ENCODE measurements at regions not wholly inside any gene's neighbourhood (a gene's known extent, or its start where the extent isn't known, plus 50 kb on each side); places are given as distances from the start of the nearest gene placed in this dataset.

DNA sequence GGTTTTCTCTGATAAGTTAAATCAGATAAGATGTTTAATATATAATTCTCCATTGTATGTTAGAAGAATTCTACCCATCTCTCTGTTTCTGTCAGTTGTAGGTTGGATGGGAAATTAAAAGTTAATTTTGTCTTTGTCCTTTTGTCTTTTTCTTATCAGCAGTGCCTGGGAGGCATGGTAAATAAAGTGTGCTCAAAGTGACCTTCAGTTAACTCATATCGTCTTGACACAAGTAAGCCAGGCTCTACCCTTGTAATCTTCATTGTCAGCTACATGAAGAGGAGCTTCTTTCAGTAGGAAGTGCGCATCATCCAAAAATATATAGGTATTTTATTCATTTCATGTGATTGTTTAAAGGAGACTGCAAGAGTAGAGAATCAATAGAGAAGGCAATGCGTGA, 138.9 kb upstream of the NRIP1 start:
- WGBS, 2 donors, result 66 to 71% methylated on average over 3 of the region's 3 CpGs
- no peak for ATAC-seq (ENCODE audit: low FRiP score)
- intact Hi-C loops (cut with DNase I), result no loop called here

DNA sequence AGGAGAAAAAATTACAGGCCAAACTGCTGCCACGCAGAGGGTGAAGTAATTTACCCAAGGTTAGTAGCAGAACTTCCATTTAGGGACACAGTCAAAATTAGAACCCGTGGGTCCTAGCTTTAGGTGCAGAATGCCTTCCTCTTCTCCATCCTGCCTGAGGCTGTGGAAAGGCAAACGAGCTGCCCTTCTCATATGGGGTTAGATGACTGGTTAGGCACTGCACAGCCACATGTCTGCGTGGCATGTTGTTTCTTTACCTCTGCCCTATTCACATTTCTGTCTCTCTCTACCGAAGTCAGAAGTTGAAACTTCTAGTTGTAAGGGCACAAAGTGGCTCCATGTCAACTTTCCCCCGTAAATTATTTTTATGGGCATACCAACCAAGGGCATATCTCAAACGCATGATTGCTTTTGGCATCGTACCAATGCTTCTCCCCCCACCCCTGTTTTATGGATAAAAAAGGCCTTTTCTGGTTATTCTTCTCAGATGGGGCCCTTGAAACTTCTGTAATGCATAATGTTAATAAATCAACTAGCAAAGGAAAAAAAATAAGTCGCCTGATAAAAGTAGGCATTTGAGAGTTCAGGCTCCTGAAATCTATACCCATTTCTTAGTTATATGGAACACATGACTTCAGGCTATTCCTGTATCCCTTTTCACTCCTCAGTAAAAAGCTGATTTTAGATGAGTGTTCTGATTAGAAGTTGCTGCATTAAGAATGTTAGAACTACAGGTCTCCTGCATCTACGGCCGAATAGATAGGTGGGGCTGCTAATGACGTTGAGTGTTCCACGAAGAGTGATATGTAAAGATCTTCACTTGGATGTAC, 139.6 kb upstream of the NRIP1 start:
- DNase-seq (no peak), ATAC-seq (ENCODE audit: low FRiP score) (no peak)
- intact Hi-C loops (cut with DNase I), result no loop called here
- 27 to 37% methylated on average over 13 of the region's 13 CpGs for WGBS, 2 donors
- no peaks in the 10 kb centered on the region for H3K9me3 ChIP-seq (ENCODE audit: control insufficient read depth, low read length)
- H3K27me3 ChIP-seq (ENCODE audit: control insufficient read depth in 1 of 2, insufficient read depth in 2 of 2, low read length in 1 of 2), result no peaks in the 10 kb centered on the region
- H3K27ac ChIP-seq (ENCODE audit: low read depth in 1 of 2, low read length in 2 of 2), result no peak overlapping the region
- H3K4me3 ChIP-seq (ENCODE audit: low read length in 2 of 2), result no peak overlapping the region
- H3K36me3 ChIP-seq (ENCODE audit: control insufficient read depth in 1 of 2, insufficient read depth in 2 of 2, low read length in 1 of 2), result no peaks in the 10 kb centered on the region
- H3K4me1 ChIP-seq (ENCODE audit: control insufficient read depth in 1 of 2, insufficient read depth in 2 of 2, low read length in 2 of 2), result no peaks in the 10 kb centered on the region

More for the DNA sequence above, 138.9 kb upstream of the NRIP1 start:
- no peaks in the 10 kb centered on the region for H3K4me1 ChIP-seq (ENCODE audit: control insufficient read depth in 1 of 2, insufficient read depth in 2 of 2, low read length in 2 of 2)
- H3K27me3 ChIP-seq (ENCODE audit: control insufficient read depth in 1 of 2, insufficient read depth in 2 of 2, low read length in 1 of 2), result no peaks in the 10 kb centered on the region
- H3K9me3 ChIP-seq (ENCODE audit: control insufficient read depth, low read length), result no peaks in the 10 kb centered on the region
- no peak for DNase-seq
- H3K36me3 ChIP-seq (ENCODE audit: control insufficient read depth in 1 of 2, insufficient read depth in 2 of 2, low read length in 1 of 2), result no peaks in the 10 kb centered on the region
- no peak overlapping the region for H3K27ac ChIP-seq (ENCODE audit: low read depth in 1 of 2, low read length in 2 of 2)
- H3K4me3 ChIP-seq (ENCODE audit: low read length in 2 of 2), result no peak overlapping the region

DNA sequence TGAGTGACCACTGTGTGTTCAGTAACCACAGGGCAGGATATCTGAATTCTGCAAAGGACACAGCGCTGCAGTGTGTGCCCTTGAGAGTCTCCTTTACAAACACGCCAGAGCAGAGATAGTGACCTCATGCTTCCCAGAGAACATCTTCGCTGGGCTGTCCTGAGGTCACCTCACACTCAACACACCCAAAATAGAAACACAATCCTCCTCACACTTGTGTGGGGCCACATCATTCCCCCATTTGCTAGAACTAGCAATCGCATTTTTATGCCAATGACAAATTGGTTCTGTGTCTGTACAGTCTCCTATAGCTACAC, 140.1 kb upstream of the NRIP1 start:
- no peak for ATAC-seq (ENCODE audit: low FRiP score)
- Histone ChIP-seq H3K4me1 (ENCODE audit: control insufficient read depth in 1 of 2, insufficient read depth in 2 of 2, low read length in 2 of 2) (no peaks in the 10 kb centered on the region), H3K27me3 (ENCODE audit: control insufficient read depth in 1 of 2, insufficient read depth in 2 of 2, low read length in 1 of 2) (no peaks in the 10 kb centered on the region), H3K4me3 (ENCODE audit: low read length in 2 of 2) (no peak overlapping the region), H3K9me3 (ENCODE audit: control insufficient read depth, low read length) (no peaks in the 10 kb centered on the region), H3K36me3 (ENCODE audit: control insufficient read depth in 1 of 2, insufficient read depth in 2 of 2, low read length in 1 of 2) (no peaks in the 10 kb centered on the region), H3K27ac (ENCODE audit: low read depth in 1 of 2, low read length in 2 of 2) (no peak overlapping the region)
- 93 to 94% methylated on average over 4 of the region's 4 CpGs for WGBS, 2 donors
- intact Hi-C loops (cut with DNase I), result no loop called here
- DNase-seq, result no peak

GRCh38 chr21:15206514-15206913, 141.7 kb upstream of the NRIP1 start:
- no peak for ATAC-seq (ENCODE audit: low FRiP score)
- Histone ChIP-seq H3K4me3 (ENCODE audit: low read length in 2 of 2) (no peak overlapping the region), H3K27me3 (ENCODE audit: control insufficient read depth in 1 of 2, insufficient read depth in 2 of 2, low read length in 1 of 2) (no peaks in the 10 kb centered on the region), H3K4me1 (ENCODE audit: control insufficient read depth in 1 of 2, insufficient read depth in 2 of 2, low read length in 2 of 2) (no peaks in the 10 kb centered on the region), H3K27ac (ENCODE audit: low read depth in 1 of 2, low read length in 2 of 2) (no peak overlapping the region), H3K36me3 (ENCODE audit: control insufficient read depth in 1 of 2, insufficient read depth in 2 of 2, low read length in 1 of 2) (no peaks in the 10 kb centered on the region), H3K9me3 (ENCODE audit: control insufficient read depth, low read length) (no peaks in the 10 kb centered on the region)
- DNase-seq, result no peak
- 85 to 86% methylated on average over 5 of the region's 5 CpGs for WGBS, 2 donors
- intact Hi-C loops (cut with DNase I), result no loop called here

- H3K4me3 ChIP-seq (ENCODE audit: low read length in 2 of 2), result no peak overlapping the region
- H3K27ac ChIP-seq (ENCODE audit: low read depth in 1 of 2, low read length in 2 of 2), result no peak overlapping the region
- WGBS, 2 donors, result 89 to 91% methylated on average over 4 of the region's 4 CpGs
- ATAC-seq (ENCODE audit: low FRiP score) (no peak), DNase-seq (no peak)
- H3K36me3 ChIP-seq (ENCODE audit: control insufficient read depth in 1 of 2, insufficient read depth in 2 of 2, low read length in 1 of 2), result no peaks in the 10 kb centered on the region
- no peaks in the 10 kb centered on the region for H3K9me3 ChIP-seq (ENCODE audit: control insufficient read depth, low read length)
- no peaks in the 10 kb centered on the region for H3K27me3 ChIP-seq (ENCODE audit: control insufficient read depth in 1 of 2, insufficient read depth in 2 of 2, low read length in 1 of 2)
- no peaks in the 10 kb centered on the region for H3K4me1 ChIP-seq (ENCODE audit: control insufficient read depth in 1 of 2, insufficient read depth in 2 of 2, low read length in 2 of 2)
- intact Hi-C loops (cut with DNase I), result no loop called here
Observed at GRCh38 chr21:15207231-15207630, 142.4 kb upstream of the NRIP1 start.

DNA sequence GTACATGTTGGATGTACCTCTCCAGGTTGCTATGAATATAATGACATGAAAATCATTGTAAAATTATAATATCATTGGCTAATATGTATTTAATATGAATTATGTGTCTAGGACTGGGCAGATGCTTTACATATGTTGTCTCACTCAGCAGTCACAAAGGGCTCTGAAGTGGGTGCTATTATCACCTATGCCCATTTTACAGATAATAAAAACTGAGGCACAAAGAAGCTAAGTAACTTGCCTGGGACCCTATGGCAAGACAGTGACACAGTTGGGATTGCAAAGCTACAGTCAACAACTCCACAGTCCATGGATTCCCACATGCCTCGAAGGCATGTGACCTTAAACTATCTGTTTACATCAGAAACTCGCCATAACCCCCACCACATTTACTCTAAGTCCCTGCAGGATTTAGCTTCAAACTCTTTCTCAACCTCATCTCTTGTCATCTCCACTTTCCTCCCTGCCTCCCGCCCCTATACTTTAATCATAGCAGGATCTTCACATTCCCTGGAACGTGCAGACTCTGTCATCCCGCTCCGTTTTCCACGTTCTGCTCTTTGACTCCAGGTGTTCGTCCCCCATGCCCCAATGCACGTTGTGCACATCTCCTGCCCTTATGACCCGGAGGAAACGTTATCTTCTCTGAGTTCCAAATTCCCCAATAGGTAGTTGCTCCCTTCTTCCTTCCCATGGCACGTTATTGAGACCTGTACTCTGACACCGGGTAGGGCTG, 143.0 kb upstream of the NRIP1 start:
- Histone ChIP-seq H3K4me3 (ENCODE audit: low read length in 2 of 2) (no peak overlapping the region), H3K27me3 (ENCODE audit: control insufficient read depth in 1 of 2, insufficient read depth in 2 of 2, low read length in 1 of 2) (no peaks in the 10 kb centered on the region), H3K27ac (ENCODE audit: low read depth in 1 of 2, low read length in 2 of 2) (no peak overlapping the region), H3K36me3 (ENCODE audit: control insufficient read depth in 1 of 2, insufficient read depth in 2 of 2, low read length in 1 of 2) (no peaks in the 10 kb centered on the region), H3K9me3 (ENCODE audit: control insufficient read depth, low read length) (no peaks in the 10 kb centered on the region), H3K4me1 (ENCODE audit: control insufficient read depth in 1 of 2, insufficient read depth in 2 of 2, low read length in 2 of 2) (no peaks in the 10 kb centered on the region)
- ATAC-seq (ENCODE audit: low FRiP score) (no peak), DNase-seq (no peak)
- 92 to 93% methylated on average over 13 of the region's 13 CpGs for WGBS, 2 donors
- intact Hi-C loops (cut with DNase I), result no loop called here

- Histone ChIP-seq H3K4me1 (ENCODE audit: control insufficient read depth in 1 of 2, insufficient read depth in 2 of 2, low read length in 2 of 2) (no peaks in the 10 kb centered on the region), H3K36me3 (ENCODE audit: control insufficient read depth in 1 of 2, insufficient read depth in 2 of 2, low read length in 1 of 2) (no peaks in the 10 kb centered on the region), H3K4me3 (ENCODE audit: low read length in 2 of 2) (no peak overlapping the region), H3K27me3 (ENCODE audit: control insufficient read depth in 1 of 2, insufficient read depth in 2 of 2, low read length in 1 of 2) (no peaks in the 10 kb centered on the region), H3K9me3 (ENCODE audit: control insufficient read depth, low read length) (no peaks in the 10 kb centered on the region), H3K27ac (ENCODE audit: low read depth in 1 of 2, low read length in 2 of 2) (no peak overlapping the region)
- ATAC-seq (ENCODE audit: low FRiP score) (no peak), DNase-seq (no peak)
- intact Hi-C loops (cut with DNase I), result no loop called here
- 91 to 96% methylated on average over 4 of the region's 4 CpGs for WGBS, 2 donors
Observed at GRCh38 chr21:15208786-15209185, 144.0 kb upstream of the NRIP1 start.

DNA sequence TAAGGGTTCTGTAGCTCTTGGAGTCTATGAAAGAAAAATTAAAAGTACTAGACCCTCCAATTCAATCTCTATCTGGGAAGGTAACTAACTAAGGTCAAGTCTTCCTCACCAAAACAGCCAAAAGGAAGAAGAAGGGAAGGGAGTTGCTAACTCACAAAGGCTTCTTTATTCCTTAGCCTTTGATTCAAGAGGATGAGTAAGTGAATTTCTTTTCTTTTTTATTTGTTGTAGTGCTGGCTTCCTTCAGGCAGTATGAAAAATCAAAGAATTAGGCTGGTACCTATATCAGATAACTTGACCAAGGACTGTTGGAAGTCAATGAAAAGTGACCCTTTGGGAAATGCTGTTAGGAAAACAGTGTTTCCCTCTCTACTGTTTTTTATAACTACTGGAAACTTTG, 144.4 kb upstream of the NRIP1 start:
- no peak overlapping the region for H3K27ac ChIP-seq (ENCODE audit: low read depth in 1 of 2, low read length in 2 of 2)
- H3K36me3 ChIP-seq (ENCODE audit: control insufficient read depth in 1 of 2, insufficient read depth in 2 of 2, low read length in 1 of 2), result no peaks in the 10 kb centered on the region
- no peak overlapping the region for H3K4me3 ChIP-seq (ENCODE audit: low read length in 2 of 2)
- no peaks in the 10 kb centered on the region for H3K4me1 ChIP-seq (ENCODE audit: control insufficient read depth in 1 of 2, insufficient read depth in 2 of 2, low read length in 2 of 2)
- H3K9me3 ChIP-seq (ENCODE audit: control insufficient read depth, low read length), result no peaks in the 10 kb centered on the region
- no peaks in the 10 kb centered on the region for H3K27me3 ChIP-seq (ENCODE audit: control insufficient read depth in 1 of 2, insufficient read depth in 2 of 2, low read length in 1 of 2)
- no peak for DNase-seq
- no peak for ATAC-seq (ENCODE audit: low FRiP score)
- intact Hi-C loops (cut with DNase I), result no loop called here

- H3K4me1 ChIP-seq (ENCODE audit: control insufficient read depth in 1 of 2, insufficient read depth in 2 of 2, low read length in 2 of 2), result no peaks in the 10 kb centered on the region
Observed at GRCh38 chr21:15210235-15210678, 145.5 kb upstream of the NRIP1 start.

More at GRCh38 chr21:15210235-15210678, 145.5 kb upstream of the NRIP1 start:
- DNase-seq, result peak; percentile 56 to 80
- WGBS, 2 donors, result 87 to 97% methylated on average over 3 of the region's 3 CpGs
- H3K4me3 ChIP-seq (ENCODE audit: low read length in 2 of 2), result no peak overlapping the region
- no peaks in the 10 kb centered on the region for H3K36me3 ChIP-seq (ENCODE audit: control insufficient read depth in 1 of 2, insufficient read depth in 2 of 2, low read length in 1 of 2)
- no peaks in the 10 kb centered on the region for H3K27me3 ChIP-seq (ENCODE audit: control insufficient read depth in 1 of 2, insufficient read depth in 2 of 2, low read length in 1 of 2)
- intact Hi-C loops (cut with DNase I), result no loop called here
- ATAC-seq (ENCODE audit: low FRiP score), result peak; percentile 52
- H3K9me3 ChIP-seq (ENCODE audit: control insufficient read depth, low read length), result no peaks in the 10 kb centered on the region
- H3K27ac ChIP-seq (ENCODE audit: low read depth in 1 of 2, low read length in 2 of 2), result no peak overlapping the region
